HG03432 (cell line): ENCODE measurements at regions not wholly inside any gene's neighbourhood (a gene's known extent, or its start where the extent isn't known, plus 50 kb on each side); places are given as distances from the start of the nearest gene placed in this dataset.
"Not testable (repeated sequence)": the region's sequence is repeated elsewhere in the genome, so short reads cannot be mapped to it uniquely, and the experiment has no call there.

ENCODE experiments used
- ATAC-seq: cut with Tn5 transposase; IDR thresholded peaks from one replicate; pipeline ENCODE4 v1.9.1; 2021; ENCODE audit warnings: mild to moderate bottlenecking, moderate library complexity; ENCODE audit not compliant: unreplicated experiment

GRCh38 chr15:46080016-46080415 lies 445.2 kb downstream of the SQOR start:
- ATAC-seq = no peak

DNA sequence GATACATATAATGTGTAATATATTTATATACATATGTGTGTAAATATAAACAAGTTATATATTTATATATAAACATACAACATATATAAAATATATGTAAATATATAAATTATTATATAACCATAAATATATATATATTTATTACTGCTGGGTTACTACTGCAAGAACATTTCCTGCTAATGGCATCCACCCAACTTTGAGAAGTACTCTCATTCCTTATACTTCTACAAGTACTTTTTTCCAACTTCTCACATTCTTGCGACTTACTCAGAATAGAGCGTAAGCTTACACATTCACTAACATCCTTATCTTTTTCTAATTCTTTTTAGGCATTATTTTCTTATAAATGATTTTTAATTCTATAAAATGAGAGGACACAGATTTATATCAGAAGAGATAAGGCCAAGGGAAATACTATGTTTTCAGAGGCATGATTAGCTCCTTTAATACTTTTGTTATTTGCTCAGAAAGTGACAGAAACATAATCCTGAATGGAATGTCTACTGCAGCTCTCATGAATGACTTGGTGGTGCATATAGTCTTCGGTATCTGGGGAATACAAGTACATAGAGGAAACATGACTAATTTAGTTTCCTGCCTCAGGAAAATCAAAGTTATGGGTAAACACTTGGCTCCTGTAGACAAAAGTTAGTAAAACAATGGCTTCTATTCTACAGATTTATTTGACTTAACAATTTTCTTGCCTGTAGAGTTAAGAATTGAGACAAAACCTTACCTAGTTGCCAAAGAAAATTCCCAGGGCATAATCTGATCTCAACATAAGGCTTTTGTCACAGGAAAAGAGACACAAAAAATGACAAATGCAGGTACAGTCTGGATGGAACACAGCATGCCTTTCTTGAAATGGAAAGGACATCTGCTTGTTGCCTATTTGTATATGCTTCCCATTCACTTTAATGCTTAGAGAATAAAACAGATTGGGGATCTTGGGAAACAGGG lies 453.9 kb downstream of the SQOR start:
- ATAC-seq = no peak

- ATAC-seq = no peak
Measured at GRCh38 chr15:46089467-46089935, 454.7 kb downstream of the SQOR start.

DNA sequence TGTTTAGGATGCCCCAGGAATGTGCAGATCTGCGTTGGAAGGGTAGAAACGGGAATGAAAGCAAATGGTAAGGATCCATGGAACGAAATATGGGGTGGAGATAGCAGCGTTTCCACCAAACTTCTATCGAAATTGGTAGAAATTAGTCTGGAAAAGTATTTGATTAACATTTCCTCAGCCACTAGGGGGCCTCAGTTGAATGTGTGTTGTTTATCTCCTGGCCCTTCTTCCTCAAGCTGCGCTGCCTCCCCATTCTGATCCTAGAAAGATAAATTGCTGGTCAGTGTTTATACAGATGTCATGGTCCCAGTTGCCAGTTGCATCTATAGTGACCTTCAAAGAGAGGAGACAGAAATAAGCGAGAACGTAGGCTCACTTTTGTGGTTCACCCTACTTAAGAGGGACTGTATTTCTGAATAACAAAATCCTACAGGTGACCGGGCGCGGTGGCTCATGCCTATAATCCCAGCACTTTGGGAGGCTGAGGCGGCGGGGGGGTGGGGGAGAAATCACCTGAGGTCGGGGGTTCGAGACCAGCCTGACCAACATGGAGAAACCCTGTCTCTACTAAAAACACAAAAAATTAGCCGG lies 457.1 kb downstream of the SQOR start:
- ATAC-seq = no peak

GRCh38 chr15:46098006-46098405 lies 463.2 kb downstream of the SQOR start:
- not testable (repeated sequence) for ATAC-seq

GRCh38 chr15:46110755-46111154 lies 475.9 kb downstream of the SQOR start:
- ATAC-seq = no peak

GRCh38 chr15:46111730-46112129 lies 476.9 kb downstream of the SQOR start:
- ATAC-seq = no peak

DNA sequence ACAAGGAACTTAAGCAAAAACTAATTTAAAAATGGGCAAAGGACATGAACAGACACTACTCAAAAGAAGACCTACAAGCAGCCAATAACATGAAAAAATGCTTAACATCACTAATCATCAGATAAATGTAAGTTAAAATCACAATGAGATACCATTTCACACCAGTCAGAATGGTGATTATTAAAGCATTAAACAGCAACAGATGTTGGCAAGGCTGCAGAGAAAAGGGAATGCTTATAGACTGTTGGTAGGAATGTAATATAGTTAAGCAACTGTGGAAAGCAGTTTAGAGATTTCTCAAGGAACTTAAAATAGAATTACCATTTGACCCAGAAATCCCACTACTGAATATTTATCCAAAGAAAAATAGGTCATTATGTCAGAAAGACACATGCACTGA lies 482.2 kb downstream of the SQOR start:
- ATAC-seq = no peak

GRCh38 chr15:46120713-46121112 lies 485.9 kb downstream of the SQOR start:
- no peak for ATAC-seq

- no peak for ATAC-seq
Measured at GRCh38 chr15:46121441-46121840, 486.6 kb downstream of the SQOR start.

- ATAC-seq = no peak
Measured at GRCh38 chr15:46126581-46126980, 491.8 kb downstream of the SQOR start.

- ATAC-seq = no peak
Measured at GRCh38 chr15:46127361-46127874, 492.6 kb downstream of the SQOR start.

DNA sequence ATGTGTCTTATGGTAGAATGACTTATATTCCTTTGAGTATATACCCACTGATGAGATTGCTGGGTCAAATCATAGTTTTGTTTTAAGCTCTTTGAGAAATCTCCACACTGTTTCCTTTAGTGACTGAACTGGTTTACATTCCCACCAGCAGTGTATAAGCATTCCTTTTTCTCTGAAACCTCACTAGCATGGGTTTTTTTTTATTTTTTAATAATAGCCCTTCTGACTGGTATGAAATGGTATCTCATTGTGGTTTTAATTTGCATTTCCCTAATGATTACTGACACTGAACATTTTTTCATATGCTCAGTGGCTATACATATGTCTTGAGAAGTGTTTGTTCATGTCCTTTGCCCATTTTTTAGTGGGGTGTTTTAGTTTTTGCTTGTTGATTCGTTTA lies 494.3 kb downstream of the SQOR start:
- ATAC-seq = no peak

DNA sequence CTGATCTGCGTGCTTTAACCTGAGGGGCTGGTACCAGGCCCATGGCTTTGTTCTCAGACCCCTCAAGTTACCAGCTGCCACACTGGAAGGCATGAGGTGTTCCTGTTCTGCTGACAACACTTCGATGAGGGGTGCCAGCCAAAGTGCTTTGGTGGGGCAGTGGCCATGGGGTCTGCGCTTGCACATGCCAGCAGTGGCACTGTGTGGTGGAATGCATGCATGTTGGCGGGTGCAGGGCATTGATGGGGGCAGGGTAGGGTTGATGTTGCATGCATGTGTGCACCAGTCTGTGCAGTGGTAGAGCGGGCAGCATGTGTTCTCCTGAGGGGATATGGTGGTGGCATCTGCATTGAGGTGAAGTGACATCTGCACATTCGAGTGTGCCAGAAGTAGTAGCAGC lies 497.0 kb downstream of the SQOR start:
- no peak for ATAC-seq

DNA sequence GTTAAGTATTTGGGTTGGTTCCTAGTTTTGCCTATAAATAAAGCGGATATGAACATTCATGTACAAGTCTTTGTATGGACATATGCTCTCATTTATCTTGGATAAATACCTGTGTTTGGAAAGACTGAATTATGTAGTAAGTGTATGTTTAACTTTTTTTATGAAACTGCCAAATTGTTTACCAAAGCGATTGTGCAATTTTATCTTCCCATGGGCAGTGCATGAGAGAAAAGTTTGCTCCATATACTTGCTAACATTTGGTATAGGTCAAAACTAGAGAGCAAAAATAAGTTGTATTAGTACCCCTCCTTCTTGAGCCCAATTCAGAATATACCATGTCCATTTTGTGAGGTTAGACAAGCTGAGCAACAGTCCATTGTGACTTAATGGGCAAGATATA lies 502.6 kb downstream of the SQOR start:
- ATAC-seq = no peak

- ATAC-seq = no peak
Measured at GRCh38 chr15:46146002-46146401, 511.2 kb downstream of the SQOR start.

DNA sequence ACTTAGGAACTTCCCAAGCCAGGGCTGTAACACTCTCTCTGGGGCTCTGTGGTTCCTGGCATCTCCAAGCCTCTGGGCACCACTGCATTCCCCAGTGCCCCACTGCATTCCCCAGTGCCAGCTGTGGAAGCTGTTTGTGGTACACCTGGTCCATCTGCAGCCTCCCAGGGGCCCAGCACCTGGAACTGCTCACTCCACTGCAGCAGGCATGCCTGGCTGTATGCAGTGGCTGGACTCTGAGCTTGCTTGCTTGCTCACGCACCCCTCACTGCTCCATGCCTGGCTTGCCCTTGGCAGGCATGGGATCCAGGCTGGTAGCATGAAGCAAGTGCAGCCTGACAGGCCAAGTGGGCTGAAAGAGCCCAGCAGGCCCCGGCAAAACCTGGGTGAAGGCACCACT lies 512.1 kb downstream of the SQOR start:
- no peak for ATAC-seq

DNA sequence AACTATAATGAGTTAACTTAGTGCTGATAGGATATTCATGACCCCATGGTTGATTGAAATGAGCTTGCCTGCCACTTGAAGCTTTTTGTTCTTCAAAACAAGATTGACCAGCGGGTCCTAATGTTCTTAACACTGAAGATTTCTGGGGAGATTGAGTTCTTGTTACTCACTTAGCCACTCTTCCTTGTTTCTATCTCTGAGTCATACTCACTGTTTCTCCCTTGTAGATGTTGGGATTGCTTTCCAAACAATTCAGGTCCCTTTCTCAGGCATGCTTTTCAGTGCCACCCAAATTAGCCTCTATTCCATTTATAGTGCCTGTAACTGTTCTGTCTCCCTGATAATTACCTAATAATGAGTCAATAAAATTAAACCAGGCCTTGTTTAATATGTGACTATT lies 517.0 kb downstream of the SQOR start:
- no peak for ATAC-seq

GRCh38 chr15:46166750-46167149 lies 531.9 kb downstream of the SQOR start:
- ATAC-seq = no peak

DNA sequence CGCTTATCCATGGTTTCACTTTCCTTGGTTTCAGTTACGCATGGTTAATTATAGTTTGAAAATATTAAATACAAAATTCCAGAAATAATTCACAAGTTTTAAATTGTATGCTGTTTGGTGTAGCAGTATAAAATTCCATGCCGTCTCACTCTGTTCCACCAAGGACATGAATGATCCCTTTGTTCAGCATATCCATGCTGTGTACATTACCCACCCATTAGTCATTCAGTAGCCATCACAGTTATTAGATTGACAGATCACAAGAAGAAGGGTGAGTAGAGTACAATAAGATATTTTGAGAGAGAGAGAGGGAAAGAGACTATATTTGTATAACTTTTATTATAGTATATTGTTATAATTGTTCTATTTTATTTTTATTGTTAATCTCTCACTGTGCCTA lies 535.5 kb downstream of the SQOR start:
- no peak for ATAC-seq

GRCh38 chr15:46174122-46174521 lies 539.3 kb downstream of the SQOR start:
- ATAC-seq = no peak

GRCh38 chr15:46177219-46177618 lies 542.4 kb downstream of the SQOR start:
- ATAC-seq = no peak
